ENCODE measurements at regions not wholly inside any gene's neighbourhood (a gene's known extent, or its start where the extent isn't known, plus 50 kb on each side); places are given as distances from the start of the nearest gene placed in this dataset.

DNA sequence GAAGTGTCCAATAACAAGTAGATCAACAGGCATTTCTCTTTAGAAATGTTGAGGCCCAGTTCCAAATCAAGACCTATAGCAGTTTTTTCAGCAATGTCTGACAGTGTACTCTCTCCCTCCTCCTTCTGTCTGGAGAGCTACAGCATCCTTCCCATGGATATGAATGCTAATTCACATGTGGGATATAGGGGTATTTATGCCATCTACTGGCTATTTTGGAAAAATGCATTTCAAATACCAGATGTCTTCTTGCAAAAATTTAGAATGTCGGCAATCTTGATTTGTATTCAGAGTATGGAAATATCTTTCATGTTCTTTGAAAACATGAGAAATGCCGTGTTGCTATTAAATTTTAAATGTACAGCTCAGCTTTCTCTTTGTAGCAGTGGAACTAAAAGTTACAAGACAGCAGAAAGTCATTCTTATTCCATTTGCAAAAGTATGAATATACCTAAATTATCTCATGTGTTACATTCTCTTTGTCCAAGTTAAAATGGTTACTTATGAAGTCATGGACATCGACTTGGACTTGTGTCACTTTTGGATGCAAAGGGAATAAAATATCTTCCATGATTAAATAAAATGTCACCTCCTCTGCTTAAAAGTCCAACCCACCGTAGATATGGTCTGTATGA, 647.8 kb downstream of the TAF11L14 start:
- no TSS peak for BruUV-seq (replicated peaks)
- H4K8ac ChIP-seq (ENCODE audit: low read depth in 2 of 2, low read length in 2 of 2) = no peak overlapping the region
- no peak overlapping the region for H3K18ac ChIP-seq (ENCODE audit: low read depth, low read length)
- H2BK120ac ChIP-seq (ENCODE audit: low read depth, low read length) = no peak overlapping the region
- H3K14ac ChIP-seq (replicated peaks; ENCODE audit: low read depth, low read length) = no peak overlapping the region
- no peaks in the 10 kb centered on the region for H3K9me3 ChIP-seq (ENCODE audit: control insufficient read depth, insufficient read depth, low read length)
- no peak overlapping the region for H3K4me3 ChIP-seq (ENCODE audit: insufficient read depth, low read depth, low read length)
- H2AK5ac ChIP-seq (ENCODE audit: low read depth, low read length) = no peak overlapping the region
- H4K20me1 ChIP-seq (ENCODE audit: insufficient read depth, low read length) = no peaks in the 10 kb centered on the region
- ChIA-PET POLR2A (ENCODE audit: unreplicated experiment) (no interaction called here), CTCF (interaction anchor here (0.6 to 2.3 kb wide), 3 partner anchors 54 to 1066 kb away, joined by 3 to 16 read pairs (median 3); no protein-coding TSS in a partner anchor)
- no CpG with 5 or more reads among the region's 4 CpGs for WGBS, 2 experiments (ENCODE audit: extremely low coverage in 2 of 2, insufficient read length in 1 of 2)
- H2AK9ac ChIP-seq (replicated peaks; ENCODE audit: low read depth, low read length, poor library complexity) = no peak overlapping the region
- no peak overlapping the region for H2BK5ac ChIP-seq (ENCODE audit: low read depth, low read length, poor library complexity, severe bottlenecking)
- no peaks in the 10 kb centered on the region for H3K79me1 ChIP-seq (ENCODE audit: low read depth in 1 of 2, low read length in 2 of 2)
- no peaks in the 10 kb centered on the region for H3K27me3 ChIP-seq (ENCODE audit: control insufficient read depth, insufficient read depth, low read length)
- no peak overlapping the region for H3K23ac ChIP-seq (ENCODE audit: low read depth, low read length)
- no peak overlapping the region for H2BK20ac ChIP-seq (ENCODE audit: low read depth, low read length)
- no peak overlapping the region for H3K4ac ChIP-seq (ENCODE audit: low read depth, low read length)
- no peak for TF ChIP-seq CEBPB (IDR thresholded peaks at IDR 0.05; ENCODE audit: low read depth, low read length)
- TF ChIP-seq NFE2L2 (IDR thresholded peaks at IDR 0.05; ENCODE audit: low read depth, low read length) = no peak
- no peak for TF ChIP-seq MAZ (IDR thresholded peaks at IDR 0.05; ENCODE audit: borderline replicate concordance, low read depth, low read length)
- TF ChIP-seq, protein P1, sequence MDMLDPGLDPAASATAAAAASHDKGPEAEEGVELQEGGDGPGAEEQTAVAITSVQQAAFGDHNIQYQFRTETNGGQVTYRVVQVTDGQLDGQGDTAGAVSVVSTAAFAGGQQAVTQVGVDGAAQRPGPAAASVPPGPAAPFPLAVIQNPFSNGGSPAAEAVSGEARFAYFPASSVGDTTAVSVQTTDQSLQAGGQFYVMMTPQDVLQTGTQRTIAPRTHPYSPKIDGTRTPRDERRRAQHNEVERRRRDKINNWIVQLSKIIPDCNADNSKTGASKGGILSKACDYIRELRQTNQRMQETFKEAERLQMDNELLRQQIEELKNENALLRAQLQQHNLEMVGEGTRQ (IDR thresholded peaks at IDR 0.05; ENCODE audit: low read depth, low read length) = no peak
- no peak for TF ChIP-seq FOS (IDR thresholded peaks at IDR 0.05; ENCODE audit: low read depth, low read length)
- TF ChIP-seq MXI1 (IDR thresholded peaks at IDR 0.05; ENCODE audit: borderline replicate concordance, low read depth, low read length) = no peak
- no peak for TF ChIP-seq MAFK (IDR thresholded peaks at IDR 0.05; ENCODE audit: low read depth, low read length)
- TF ChIP-seq BHLHE40 (IDR thresholded peaks at IDR 0.05; ENCODE audit: low read depth, low read length) = no peak
- TF ChIP-seq RAD21 (IDR thresholded peaks at IDR 0.05; ENCODE audit: low read length) = peak; percentile 68
- TF ChIP-seq POLR2A (IDR thresholded peaks at IDR 0.05; ENCODE audit: low read depth, low read length) = no peak
- no peak for TF ChIP-seq CHD1 (IDR thresholded peaks at IDR 0.05; ENCODE audit: low read depth, low read length)
- no peak for TF ChIP-seq RFX5 (IDR thresholded peaks at IDR 0.05; ENCODE audit: low read depth, low read length)
- peak; percentile 67 for TF ChIP-seq SMC3 (IDR thresholded peaks at IDR 0.05; ENCODE audit: low read depth, low read length)
- no peak for TF ChIP-seq RCOR1 (IDR thresholded peaks at IDR 0.05; ENCODE audit: insufficient replicate concordance, low read length)
- TF ChIP-seq, protein P2, sequence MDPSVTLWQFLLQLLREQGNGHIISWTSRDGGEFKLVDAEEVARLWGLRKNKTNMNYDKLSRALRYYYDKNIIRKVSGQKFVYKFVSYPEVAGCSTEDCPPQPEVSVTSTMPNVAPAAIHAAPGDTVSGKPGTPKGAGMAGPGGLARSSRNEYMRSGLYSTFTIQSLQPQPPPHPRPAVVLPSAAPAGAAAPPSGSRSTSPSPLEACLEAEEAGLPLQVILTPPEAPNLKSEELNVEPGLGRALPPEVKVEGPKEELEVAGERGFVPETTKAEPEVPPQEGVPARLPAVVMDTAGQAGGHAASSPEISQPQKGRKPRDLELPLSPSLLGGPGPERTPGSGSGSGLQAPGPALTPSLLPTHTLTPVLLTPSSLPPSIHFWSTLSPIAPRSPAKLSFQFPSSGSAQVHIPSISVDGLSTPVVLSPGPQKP (IDR thresholded peaks at IDR 0.05; ENCODE audit: borderline replicate concordance, low read depth, low read length) = no peak
- TF ChIP-seq, protein P3, sequence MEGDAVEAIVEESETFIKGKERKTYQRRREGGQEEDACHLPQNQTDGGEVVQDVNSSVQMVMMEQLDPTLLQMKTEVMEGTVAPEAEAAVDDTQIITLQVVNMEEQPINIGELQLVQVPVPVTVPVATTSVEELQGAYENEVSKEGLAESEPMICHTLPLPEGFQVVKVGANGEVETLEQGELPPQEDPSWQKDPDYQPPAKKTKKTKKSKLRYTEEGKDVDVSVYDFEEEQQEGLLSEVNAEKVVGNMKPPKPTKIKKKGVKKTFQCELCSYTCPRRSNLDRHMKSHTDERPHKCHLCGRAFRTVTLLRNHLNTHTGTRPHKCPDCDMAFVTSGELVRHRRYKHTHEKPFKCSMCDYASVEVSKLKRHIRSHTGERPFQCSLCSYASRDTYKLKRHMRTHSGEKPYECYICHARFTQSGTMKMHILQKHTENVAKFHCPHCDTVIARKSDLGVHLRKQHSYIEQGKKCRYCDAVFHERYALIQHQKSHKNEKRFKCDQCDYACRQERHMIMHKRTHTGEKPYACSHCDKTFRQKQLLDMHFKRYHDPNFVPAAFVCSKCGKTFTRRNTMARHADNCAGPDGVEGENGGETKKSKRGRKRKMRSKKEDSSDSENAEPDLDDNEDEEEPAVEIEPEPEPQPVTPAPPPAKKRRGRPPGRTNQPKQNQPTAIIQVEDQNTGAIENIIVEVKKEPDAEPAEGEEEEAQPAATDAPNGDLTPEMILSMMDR (conservative IDR thresholded peaks at IDR 0.05; ENCODE audit: low read depth, low read length) = peak; percentile 63
- no peaks in the 10 kb centered on the region for H3K36me3 ChIP-seq (ENCODE audit: control insufficient read depth, insufficient read depth, low read length)
- in situ Hi-C loops (cut with MboI; ENCODE audit: low sequenced_read_pairs) = loop anchor here (5.0 kb wide), 1 partner anchor 1065 kb away; the partner anchor contains the start of gene BASP1
- peak; percentile 62 for DNase-seq
- dilution Hi-C loops (cut with HindIII; ENCODE audit: low sequenced_read_pairs, unreplicated experiment) = no loop called here
- H3K27ac ChIP-seq (ENCODE audit: insufficient read depth, low read length) = no peak overlapping the region
- H4K5ac ChIP-seq (ENCODE audit: low read depth, low read length) = no peak overlapping the region
- intact Hi-C loops (cut with micrococcal nuclease) = loop anchor here (1.0 kb wide), 1 partner anchor 1066 kb away; no protein-coding TSS in a partner anchor
- H2AFZ ChIP-seq (replicated peaks; ENCODE audit: low read length, poor library complexity) = no peak overlapping the region
- no peaks in the 10 kb centered on the region for H3K9me1 ChIP-seq (ENCODE audit: insufficient read depth, low read length)
- H4K91ac ChIP-seq (ENCODE audit: insufficient read depth, low read depth, low read length) = no peak overlapping the region
- no peak overlapping the region for H3K9ac ChIP-seq (ENCODE audit: low read depth, low read length)
- H2BK15ac ChIP-seq (ENCODE audit: low read depth, low read length) = no peak overlapping the region
- no peak overlapping the region for H3K4me2 ChIP-seq (ENCODE audit: low read depth, low read length)
- peak; percentile 85 for ATAC-seq (ENCODE audit: low read depth)
- no peak overlapping the region for H3K56ac ChIP-seq (ENCODE audit: extremely low read depth, insufficient read depth, low read length)
- H3K4me1 ChIP-seq (ENCODE audit: control insufficient read depth, insufficient read depth, low read length) = no peaks in the 10 kb centered on the region

Measured in IMR-90 (cell line).